Gastrocnemius medialis (tissue), 4 donors: ENCODE measurements at regions not wholly inside any gene's neighbourhood (a gene's known extent, or its start where the extent isn't known, plus 50 kb on each side); places are given as distances from the start of the nearest gene placed in this dataset.

Experiments used
- ATAC-seq, 2 donors: fragments of 150-250 bp; one replicate each; pipeline ENCODE4 v1.9.1; 2016
- DNase-seq, 2 donors: peaks; one replicate each; pipeline ENCODE4 v3.0.0-alpha.2; 2019
- H3K27ac ChIP-seq, 4 donors: fragments of 200-600 bp; sonication (generic); 1 replicate in 1 of 4; 2 replicates in 3 of 4; pipeline ENCODE4 v1.5.1; 2016 to 2018; ENCODE audit warnings: mild to moderate bottlenecking in 2 of 4, moderate library complexity in 1 of 4
- H3K27me3 ChIP-seq, 3 donors: fragments of 200-600 bp; sonication (generic) in 2 of 3; 1 replicate in 1 of 3; 2 replicates in 2 of 3; pipeline versions ENCODE4 v1.5.1 to v1.6.0; 2016 to 2019; ENCODE audit warnings: mild to moderate bottlenecking in 1 of 3, moderate library complexity in 1 of 3
- H3K36me3 ChIP-seq, 2 donors: fragments of 200-600 bp; sonication (generic) in 1 of 2; one replicate each; pipeline ENCODE4 v1.5.1; 2017 to 2018
- H3K4me1 ChIP-seq, 2 donors: fragments of 200-600 bp; sonication (generic) in 1 of 2; one replicate each; pipeline ENCODE4 v1.5.1; 2016 to 2017; ENCODE audit warnings: mild to moderate bottlenecking in 2 of 2
- H3K4me3 ChIP-seq, 4 donors: fragments of 200-600 bp; sonication (generic) in 3 of 4; 1 replicate in 1 of 4; 2 replicates in 3 of 4; pipeline ENCODE4 v1.5.1; 2016 to 2019; ENCODE audit warnings: mild to moderate bottlenecking in 2 of 4
- H3K9me3 ChIP-seq, 3 donors: fragments of 200-600 bp; sonication (generic) in 2 of 3; 1 replicate in 1 of 3; 2 replicates in 2 of 3; pipeline ENCODE4 v1.5.1; 2016 to 2019
- POLR2A ChIP-seq, 2 donors: fragments of 450-650 bp; IDR thresholded peaks; one replicate each; pipeline ENCODE4 v1.6.1; 2017; ENCODE audit warnings: antibody characterized with exemption in 2 of 2, mild to moderate bottlenecking in 2 of 2, moderate library complexity in 2 of 2
- in situ Hi-C, 4 donors: fragments of 200-750 bp; cut with MboI; loops; one replicate each; pipeline versions ENCODE4 v1.15.0 to v1.8.0; 2017; ENCODE audit warnings: low sequenced_read_pairs in 4 of 4
- intact Hi-C: fragments of 100-400 bp; cut with DNase I; formaldehyde crosslinking; loops from one replicate; pipeline ENCODE4 v1.15.1; 2023; ENCODE audit warnings: low total_unique reads
- TF ChIP-seq, protein P1 (sequence below), 5 experiments: fragments of 450-650 bp in 3 of 5; fragments of 200-600 bp in 2 of 5; sonication (generic) in 2 of 5; IDR thresholded peaks in 4 of 5; conservative IDR thresholded peaks in 1 of 5; 1 replicate in 4 of 5; 2 replicates in 1 of 5; pipeline ENCODE4 v1.5.1; 2016 to 2019; ENCODE audit warnings: antibody characterized with exemption in 5 of 5, mild to moderate bottlenecking in 3 of 5, moderate library complexity in 3 of 5

DNA sequence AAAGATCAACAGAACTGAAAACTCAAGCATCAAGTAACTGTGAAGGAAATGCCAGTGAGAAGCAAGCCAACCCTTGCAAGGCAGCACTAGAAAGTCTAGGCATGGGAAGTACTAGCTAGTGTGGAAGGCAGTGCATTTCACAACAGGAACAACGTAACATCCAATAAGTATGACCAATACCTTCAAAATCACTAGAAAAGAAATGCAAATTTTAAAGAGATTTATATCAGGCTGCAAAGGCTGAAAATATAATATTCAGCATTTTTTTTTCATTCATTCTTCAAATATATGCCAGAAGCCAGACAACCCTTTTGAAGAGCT is 121.9 kb downstream of the DLEU7 start:
- no peaks in the 10 kb centered on the region for H3K27me3 ChIP-seq
- intact Hi-C loops = no loop called here
- H3K27ac ChIP-seq = no peak overlapping the region
- H3K4me1 ChIP-seq = no peaks in the 10 kb centered on the region
- H3K36me3 ChIP-seq = no peaks in the 10 kb centered on the region
- no peak for DNase-seq
- TF ChIP-seq, protein P1, sequence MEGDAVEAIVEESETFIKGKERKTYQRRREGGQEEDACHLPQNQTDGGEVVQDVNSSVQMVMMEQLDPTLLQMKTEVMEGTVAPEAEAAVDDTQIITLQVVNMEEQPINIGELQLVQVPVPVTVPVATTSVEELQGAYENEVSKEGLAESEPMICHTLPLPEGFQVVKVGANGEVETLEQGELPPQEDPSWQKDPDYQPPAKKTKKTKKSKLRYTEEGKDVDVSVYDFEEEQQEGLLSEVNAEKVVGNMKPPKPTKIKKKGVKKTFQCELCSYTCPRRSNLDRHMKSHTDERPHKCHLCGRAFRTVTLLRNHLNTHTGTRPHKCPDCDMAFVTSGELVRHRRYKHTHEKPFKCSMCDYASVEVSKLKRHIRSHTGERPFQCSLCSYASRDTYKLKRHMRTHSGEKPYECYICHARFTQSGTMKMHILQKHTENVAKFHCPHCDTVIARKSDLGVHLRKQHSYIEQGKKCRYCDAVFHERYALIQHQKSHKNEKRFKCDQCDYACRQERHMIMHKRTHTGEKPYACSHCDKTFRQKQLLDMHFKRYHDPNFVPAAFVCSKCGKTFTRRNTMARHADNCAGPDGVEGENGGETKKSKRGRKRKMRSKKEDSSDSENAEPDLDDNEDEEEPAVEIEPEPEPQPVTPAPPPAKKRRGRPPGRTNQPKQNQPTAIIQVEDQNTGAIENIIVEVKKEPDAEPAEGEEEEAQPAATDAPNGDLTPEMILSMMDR (IDR thresholded peaks at IDR 0.05 in 4 of 5, conservative IDR thresholded peaks at IDR 0.05 in 1 of 5) = no peak
- TF ChIP-seq POLR2A (IDR thresholded peaks at IDR 0.05) = no peak
- in situ Hi-C loops = no loop called here
- no peak for ATAC-seq
- H3K4me3 ChIP-seq = no peak overlapping the region
- no peaks in the 10 kb centered on the region for H3K9me3 ChIP-seq

DNA sequence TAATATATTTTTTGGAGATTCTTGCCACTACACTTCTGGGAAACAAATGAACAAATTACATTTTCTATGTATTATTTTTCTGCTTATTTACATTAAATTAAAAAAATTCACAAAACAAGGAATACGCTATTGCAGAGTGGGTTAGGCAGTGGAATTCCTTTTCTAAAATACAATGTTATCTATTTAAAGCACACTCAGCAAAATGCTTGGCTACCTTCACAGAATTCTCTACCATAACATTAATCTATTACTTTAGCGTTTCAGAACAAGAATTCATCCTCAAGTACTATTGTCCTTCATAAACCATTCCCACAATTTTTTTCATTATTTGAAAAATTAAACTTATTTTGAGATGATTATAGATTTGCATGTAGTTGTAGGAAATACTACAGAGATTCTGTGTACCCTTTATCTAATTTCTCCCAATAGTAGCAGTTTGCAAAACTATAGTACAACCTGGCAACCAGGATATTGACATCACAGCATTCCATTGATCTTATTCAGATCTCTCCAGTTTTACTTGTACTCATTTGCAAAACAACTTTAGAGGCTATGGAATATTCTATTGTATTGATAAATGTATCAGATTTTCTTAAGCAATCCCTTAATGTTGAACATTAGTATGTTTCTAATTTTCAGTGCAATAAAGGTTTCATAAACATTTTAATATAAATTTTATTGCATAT is 120.9 kb downstream of the DLEU7 start:
- Histone ChIP-seq H3K9me3 (no peaks in the 10 kb centered on the region), H3K4me1 (no peaks in the 10 kb centered on the region), H3K27ac (no peak overlapping the region), H3K36me3 (no peaks in the 10 kb centered on the region), H3K4me3 (no peak overlapping the region), H3K27me3 (no peaks in the 10 kb centered on the region)
- TF ChIP-seq, protein P1 (IDR thresholded peaks at IDR 0.05 in 4 of 5, conservative IDR thresholded peaks at IDR 0.05 in 1 of 5) = no peak
- TF ChIP-seq POLR2A (IDR thresholded peaks at IDR 0.05) = no peak
- DNase-seq = no peak
- intact Hi-C loops = no loop called here
- in situ Hi-C loops = no loop called here
- no peak for ATAC-seq

DNA sequence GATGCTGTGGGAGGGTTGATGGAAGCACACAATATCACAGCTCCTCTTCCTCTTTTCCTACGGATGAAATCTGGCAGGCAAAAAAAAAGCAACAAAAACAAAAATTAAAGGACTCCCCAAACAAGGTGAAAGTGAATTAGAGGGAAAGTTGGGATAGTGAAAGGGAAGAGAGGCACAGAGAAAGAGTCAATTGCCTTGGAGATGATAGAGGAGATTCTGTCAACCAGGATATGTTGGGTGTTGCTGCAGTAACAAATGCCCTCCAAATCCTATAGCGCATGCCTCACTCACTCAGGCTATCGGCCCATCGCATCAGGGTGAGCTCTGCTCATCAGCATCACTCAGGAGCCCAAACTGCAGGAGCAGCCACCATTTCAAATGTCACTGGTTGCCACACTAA is 119.1 kb downstream of the DLEU7 start:
- TF ChIP-seq, protein P1 (IDR thresholded peaks at IDR 0.05 in 4 of 5, conservative IDR thresholded peaks at IDR 0.05 in 1 of 5) = no peak
- no peak for TF ChIP-seq POLR2A (IDR thresholded peaks at IDR 0.05)
- intact Hi-C loops = no loop called here
- Histone ChIP-seq H3K4me1 (no peaks in the 10 kb centered on the region), H3K4me3 (no peak overlapping the region), H3K27ac (no peak overlapping the region), H3K27me3 (no peaks in the 10 kb centered on the region), H3K36me3 (no peaks in the 10 kb centered on the region), H3K9me3 (no peaks in the 10 kb centered on the region)
- in situ Hi-C loops = no loop called here
- DNase-seq (no peak), ATAC-seq (no peak)

DNA sequence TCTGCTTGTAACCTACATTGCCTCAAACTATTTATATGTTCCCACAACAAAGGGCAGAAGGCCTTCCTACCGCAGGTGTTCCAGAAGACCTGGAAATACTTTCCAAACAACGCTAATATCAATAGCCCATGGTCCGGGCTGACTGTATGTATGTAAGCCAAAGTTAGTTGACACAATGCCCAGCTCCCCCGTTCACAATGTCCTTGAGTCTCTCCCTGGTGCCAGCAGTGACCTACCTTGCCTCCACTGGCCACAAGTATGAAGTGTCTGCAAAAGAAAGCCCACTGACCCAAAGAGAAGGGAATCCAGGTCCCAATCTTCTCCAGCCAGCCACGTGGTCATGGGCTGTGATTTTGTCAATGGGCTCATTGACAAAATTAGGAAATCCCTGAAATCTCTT is 118.6 kb downstream of the DLEU7 start:
- intact Hi-C loops (no loop called here), in situ Hi-C loops (no loop called here)
- no peak for DNase-seq
- H3K4me3 ChIP-seq = no peak overlapping the region
- H3K9me3 ChIP-seq = no peaks in the 10 kb centered on the region
- TF ChIP-seq, protein P1 (IDR thresholded peaks at IDR 0.05 in 4 of 5, conservative IDR thresholded peaks at IDR 0.05 in 1 of 5) = no peak
- TF ChIP-seq POLR2A (IDR thresholded peaks at IDR 0.05) = no peak
- no peaks in the 10 kb centered on the region for H3K27me3 ChIP-seq
- no peaks in the 10 kb centered on the region for H3K36me3 ChIP-seq
- no peak overlapping the region for H3K27ac ChIP-seq
- no peaks in the 10 kb centered on the region for H3K4me1 ChIP-seq
- ATAC-seq = no peak

DNA sequence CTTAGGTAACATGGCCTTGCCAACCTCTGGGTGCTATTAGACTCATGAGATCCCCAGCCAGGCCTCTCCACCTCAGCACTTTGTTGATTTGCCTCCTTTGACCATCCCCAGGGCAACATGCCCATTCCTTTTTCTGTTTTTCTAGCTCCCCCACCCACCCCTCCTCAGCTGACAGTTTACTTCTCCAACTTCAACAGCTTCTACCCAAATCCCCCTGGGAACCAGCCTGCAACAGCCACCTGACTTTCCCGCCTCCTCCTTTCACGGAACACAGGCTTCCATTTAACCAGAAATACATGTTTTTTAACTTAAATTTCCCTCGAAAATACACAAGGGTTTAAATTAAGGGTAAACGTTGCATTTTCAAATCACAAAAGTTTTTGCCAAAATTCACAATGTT is 117.3 kb downstream of the DLEU7 start:
- H3K27ac ChIP-seq = no peak overlapping the region
- intact Hi-C loops = no loop called here
- no peak for ATAC-seq

More for the DNA sequence above, 117.3 kb downstream of the DLEU7 start:
- Histone ChIP-seq H3K4me1 (no peaks in the 10 kb centered on the region), H3K4me3 (no peak overlapping the region), H3K9me3 (no peaks in the 10 kb centered on the region), H3K27me3 (no peaks in the 10 kb centered on the region), H3K36me3 (no peaks in the 10 kb centered on the region)
- TF ChIP-seq, protein P1 (IDR thresholded peaks at IDR 0.05 in 4 of 5, conservative IDR thresholded peaks at IDR 0.05 in 1 of 5) = no peak
- TF ChIP-seq POLR2A (IDR thresholded peaks at IDR 0.05) = no peak
- no peak for DNase-seq
- in situ Hi-C loops = no loop called here
